Thymus (tissue), 11 donors: ENCODE measurements at regions not wholly inside any gene's neighbourhood (a gene's known extent, or its start where the extent isn't known, plus 50 kb on each side); places are given as distances from the start of the nearest gene placed in this dataset.

Experiments
- DNase-seq, 9 donors: peaks; one replicate each; pipeline ENCODE4 v3.0.0-alpha.2; 2013; ENCODE audit warnings: low spot score in 9 of 9, low read depth in 6 of 9, missing footprints in 1 of 9
- H3K27ac ChIP-seq, 2 donors: one replicate each; pipeline ENCODE4 v1.5.1; 2013; ENCODE audit warnings: control low read depth in 1 of 2, low read depth in 1 of 2, low read length in 1 of 2, mild to moderate bottlenecking in 1 of 2, moderate library complexity in 1 of 2
- H3K27me3 ChIP-seq, 2 donors: one replicate each; pipeline ENCODE4 v1.5.1; 2013; ENCODE audit warnings: low read length in 1 of 2; ENCODE audit not compliant: control insufficient read depth in 2 of 2, insufficient read depth in 1 of 2
- H3K36me3 ChIP-seq, 2 donors: one replicate each; pipeline ENCODE4 v1.5.1; 2013; ENCODE audit warnings: low read length in 1 of 2, mild to moderate bottlenecking in 1 of 2, moderate library complexity in 1 of 2; ENCODE audit not compliant: control insufficient read depth in 2 of 2, insufficient read depth in 2 of 2
- H3K4me1 ChIP-seq, 2 donors: one replicate each; pipeline ENCODE4 v1.5.1; 2013; ENCODE audit warnings: low read length in 2 of 2; ENCODE audit not compliant: control insufficient read depth in 2 of 2, insufficient read depth in 2 of 2
- H3K4me3 ChIP-seq, 2 donors: one replicate each; pipeline ENCODE4 v1.5.1; 2013; ENCODE audit warnings: low read length in 2 of 2, control low read depth in 1 of 2, mild to moderate bottlenecking in 1 of 2
- H3K9me3 ChIP-seq, 2 donors: one replicate each; pipeline ENCODE4 v1.5.1; 2013; ENCODE audit warnings: low read length in 1 of 2, mild to moderate bottlenecking in 1 of 2; ENCODE audit not compliant: control insufficient read depth in 2 of 2, insufficient read depth in 1 of 2
- WGBS: extraction: QIAGEN DNeasy Blood & Tissue Kit; methylation state at CpG from one replicate; pipeline ENCODE4 v1.1.7; 2013; 5-methylcytosine and 5-hydroxymethylcytosine counted together
- donor health status: healthy.

GRCh38 chr20:9912290-9912689 lies 73.4 kb upstream of the PAK5 start:
- DNase-seq, result no peak
- WGBS, result 93% methylated on average over 5 of the region's 5 CpGs
- Histone ChIP-seq H3K4me3 (no peak overlapping the region), H3K36me3 (no peaks in the 10 kb centered on the region), H3K27me3 (no peaks in the 10 kb centered on the region), H3K4me1 (no peaks in the 10 kb centered on the region), H3K9me3 (no peaks in the 10 kb centered on the region), H3K27ac (no peak overlapping the region)

- no peaks in the 10 kb centered on the region for H3K4me1 ChIP-seq
- H3K9me3 ChIP-seq, result no peaks in the 10 kb centered on the region
- 69% methylated on average over 3 of the region's 3 CpGs for whole genome bisulfite sequencing
- DNase-seq, result no peak
- no peaks in the 10 kb centered on the region for H3K36me3 ChIP-seq
- no peaks in the 10 kb centered on the region for H3K27me3 ChIP-seq
- H3K4me3 ChIP-seq, result no peak overlapping the region
- H3K27ac ChIP-seq, result no peak overlapping the region
These were observed 72.6 kb upstream of the PAK5 start for GRCh38 chr20:9911519-9911918.

GRCh38 chr20:9909167-9909566 lies 70.3 kb upstream of the PAK5 start:
- no peak for DNase-seq
- no peak overlapping the region for H3K27ac ChIP-seq
- H3K27me3 ChIP-seq, result no peaks in the 10 kb centered on the region
- no peaks in the 10 kb centered on the region for H3K36me3 ChIP-seq
- no peaks in the 10 kb centered on the region for H3K4me1 ChIP-seq
- H3K9me3 ChIP-seq, result no peaks in the 10 kb centered on the region
- H3K4me3 ChIP-seq, result no peak overlapping the region

- DNase-seq, result no peak
- H3K9me3 ChIP-seq, result no peaks in the 10 kb centered on the region
- no peak overlapping the region for H3K27ac ChIP-seq
- no peaks in the 10 kb centered on the region for H3K27me3 ChIP-seq
- WGBS, result 27% methylated on average over 1 of the region's 1 CpG
- no peaks in the 10 kb centered on the region for H3K36me3 ChIP-seq
- no peak overlapping the region for H3K4me3 ChIP-seq
- no peaks in the 10 kb centered on the region for H3K4me1 ChIP-seq
These were observed 64.3 kb upstream of the PAK5 start for GRCh38 chr20:9903048-9903655.

- Histone ChIP-seq H3K4me3 (no peak overlapping the region), H3K36me3 (no peaks in the 10 kb centered on the region), H3K4me1 (no peaks in the 10 kb centered on the region), H3K27me3 (no peaks in the 10 kb centered on the region), H3K9me3 (no peaks in the 10 kb centered on the region), H3K27ac (no peak overlapping the region)
- WGBS, result 91% methylated on average over 6 of the region's 6 CpGs
- no peak for DNase-seq
These were observed 50.5 kb upstream of the PAK5 start for GRCh38 chr20:9889270-9889981.
